ENCODE measurements at regions not wholly inside any gene's neighbourhood (a gene's known extent, or its start where the extent isn't known, plus 50 kb on each side); places are given as distances from the start of the nearest gene placed in this dataset.

DNA sequence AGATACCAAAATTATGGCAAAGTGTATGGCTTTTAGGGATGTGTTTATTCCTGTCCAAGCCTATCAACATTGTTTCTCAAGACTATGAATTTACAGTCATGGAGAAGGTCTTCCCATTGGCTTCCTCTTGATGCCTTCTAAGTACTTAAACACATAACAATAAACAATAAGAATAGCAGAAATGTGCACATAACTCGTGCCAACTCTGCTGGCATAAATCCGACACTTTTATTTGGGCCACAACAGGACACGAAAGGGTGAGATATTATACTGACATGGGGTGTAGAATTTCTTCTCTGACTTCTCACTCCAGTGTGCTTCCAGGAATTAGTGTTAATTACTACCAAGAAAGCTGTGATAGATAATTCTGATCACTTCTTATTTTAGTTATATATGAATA, 695.9 kb upstream of the SLC35B3 start:
- Histone ChIP-seq H3K79me1 (ENCODE audit: insufficient read depth, low read depth, low read length, poor library complexity, severe bottlenecking) (no peaks in the 10 kb centered on the region), H3K79me2 (ENCODE audit: insufficient read depth, low read length) (no peaks in the 10 kb centered on the region), H2BK12ac (ENCODE audit: insufficient read length, low read depth, low read length) (no peak overlapping the region), H2BK120ac (ENCODE audit: low read depth, low read length, poor library complexity, severe bottlenecking) (no peak overlapping the region), H3K9me3 (ENCODE audit: control insufficient read depth, low read depth, low read length) (no peaks in the 10 kb centered on the region), H4K8ac (replicated peaks; ENCODE audit: insufficient read length, low read depth, low read length) (no peak overlapping the region), H3K14ac (ENCODE audit: insufficient read depth, low read length) (no peak overlapping the region), H2BK15ac (ENCODE audit: low read depth, low read length) (no peak overlapping the region), H4K5ac (ENCODE audit: insufficient read length, low read depth, low read length) (no peak overlapping the region), H3K9ac (ENCODE audit: extremely low read depth, insufficient read length, low read length) (no peak overlapping the region), H2AFZ (ENCODE audit: low read length) (no peak overlapping the region), H3K4me2 (ENCODE audit: insufficient read depth, insufficient read length, low read length) (no peak overlapping the region), H3K18ac (ENCODE audit: insufficient read length, low read depth, low read length) (no peak overlapping the region), H3K4me1 (ENCODE audit: insufficient read depth, low read length) (no peaks in the 10 kb centered on the region), H2AK5ac (ENCODE audit: insufficient read length, low read length) (no peak overlapping the region), H3K27me3 (ENCODE audit: insufficient read depth, low read length) (no peaks in the 10 kb centered on the region), H2BK5ac (ENCODE audit: insufficient read length, low read length) (no peak overlapping the region), H2BK20ac (ENCODE audit: low read depth, low read length, poor library complexity, severe bottlenecking) (no peak overlapping the region), H3K23ac (ENCODE audit: insufficient read length, low read depth, low read length) (no peak overlapping the region), H3K4ac (ENCODE audit: low read depth, low read length) (no peak overlapping the region), H3K23me2 (ENCODE audit: insufficient read length, low read depth, low read length, poor library complexity, severe bottlenecking) (no peaks in the 10 kb centered on the region), H4K91ac (ENCODE audit: insufficient read length, low read depth, low read length) (no peak overlapping the region), H3T11ph (ENCODE audit: low read length) (no peak overlapping the region), H4K20me1 (ENCODE audit: control insufficient read depth, insufficient read depth, insufficient read length) (no peaks in the 10 kb centered on the region), H3K56ac (ENCODE audit: insufficient read length, low read depth, low read length) (no peak overlapping the region), H3K27ac (ENCODE audit: insufficient read length, low read depth, low read length) (no peak overlapping the region)
- no peaks in the 10 kb centered on the region for H3K27me3 Mint-ChIP-seq (ENCODE audit: low read depth)
- H3K27ac Mint-ChIP-seq = no peak overlapping the region
- no peak overlapping the region for H3K4me3 Mint-ChIP-seq
- H3K4me1 Mint-ChIP-seq = no peaks in the 10 kb centered on the region
- DNase-seq = no peak
- peaks cover 0 to 4% of the 10 kb centered on the region in 2 experiments; a peak in 3 of 5 replicates for H3K9me3 Mint-ChIP-seq
- no CpG with 5 or more reads among the region's 3 CpGs for WGBS (ENCODE audit: extremely low coverage, insufficient read length, low lambda C conversion rate)
- no peak for TF ChIP-seq CTCF (conservative IDR thresholded peaks at IDR 0.05)
- 0 out of 7 replicates have a peak, but pooled peaks cover 0 to 5% (median 0%) of the 10 kb centered on the region in 3 experiments for H3K36me3 Mint-ChIP-seq (ENCODE audit: insufficient read depth in 1 of 3, low read depth in 3 of 3)

Data from H9 (cell line).